Lung (tissue), 11 donors: ENCODE measurements at regions not wholly inside any gene's neighbourhood (a gene's known extent, or its start where the extent isn't known, plus 50 kb on each side); places are given as distances from the start of the nearest gene placed in this dataset.

ENCODE experiments used
- ATAC-seq: fragments of 200-7000 bp; cut with Tn5 transposase; one replicate; pipeline ENCODE4 v1.9.1; 2020; ENCODE audit warnings: moderate number of reproducible peaks; ENCODE audit not compliant: insufficient read depth, low FRiP score
- DNase-seq, 3 donors: peaks; one replicate each; pipeline ENCODE4 v3.0.0-alpha.2; 2013 to 2017
- H3K27ac ChIP-seq, 2 donors: one replicate each; pipeline ENCODE4 v1.5.1; 2013; ENCODE audit warnings: mild to moderate bottlenecking in 2 of 2, moderate library complexity in 2 of 2, control low read depth in 1 of 2, inconsistent platforms in 1 of 2, low read depth in 1 of 2, low read length in 1 of 2
- H3K27me3 ChIP-seq, 3 donors: one replicate each; pipeline ENCODE4 v1.5.1; 2013; ENCODE audit warnings: low read length in 2 of 3; ENCODE audit not compliant: control insufficient read depth in 3 of 3, insufficient read depth in 3 of 3
- H3K36me3 ChIP-seq, 4 donors: one replicate each; pipeline ENCODE4 v1.5.1; 2013; ENCODE audit warnings: low read length in 4 of 4, mild to moderate bottlenecking in 1 of 4, moderate library complexity in 1 of 4; ENCODE audit not compliant: control insufficient read depth in 4 of 4, insufficient read depth in 4 of 4
- H3K4me1 ChIP-seq, 5 donors: one replicate each; pipeline ENCODE4 v1.5.1; 2013; ENCODE audit warnings: low read length in 5 of 5, mild to moderate bottlenecking in 2 of 5, moderate library complexity in 1 of 5; ENCODE audit not compliant: control insufficient read depth in 5 of 5, insufficient read depth in 5 of 5
- H3K4me3 ChIP-seq: one replicate; pipeline ENCODE4 v1.5.1; 2013; ENCODE audit warnings: mild to moderate bottlenecking, control low read depth, moderate library complexity
- H3K9ac ChIP-seq, 2 donors: one replicate each; pipeline ENCODE4 v1.5.1; 2013; ENCODE audit warnings: low read length in 2 of 2, control low read depth in 1 of 2; ENCODE audit not compliant: insufficient read depth in 1 of 2
- H3K9me3 ChIP-seq, 4 donors: one replicate each; pipeline ENCODE4 v1.5.1; 2013; ENCODE audit warnings: low read length in 3 of 4, mild to moderate bottlenecking in 1 of 4, moderate library complexity in 1 of 4; ENCODE audit not compliant: control insufficient read depth in 4 of 4, insufficient read depth in 3 of 4
- WGBS, 2 donors: extraction: QIAGEN DNeasy Blood & Tissue Kit; methylation state at CpG; one replicate each; pipeline ENCODE4 v1.1.7; 2013; 5-methylcytosine and 5-hydroxymethylcytosine counted together
- TF ChIP-seq, protein P1 (sequence below): IDR thresholded peaks from 2 replicates; pipeline ENCODE4 v1.5.1; 2012; ENCODE audit warnings: mild to moderate bottlenecking; ENCODE audit errors: control extremely low read depth, extremely low read depth
- donor health status: control.
- donor health status: control.
- donor health status: Bipolar disorder and iron deficiency.
- donor health status: healthy.
- donor health status: DM: yes; HTN: yes; CAD: no.

DNA sequence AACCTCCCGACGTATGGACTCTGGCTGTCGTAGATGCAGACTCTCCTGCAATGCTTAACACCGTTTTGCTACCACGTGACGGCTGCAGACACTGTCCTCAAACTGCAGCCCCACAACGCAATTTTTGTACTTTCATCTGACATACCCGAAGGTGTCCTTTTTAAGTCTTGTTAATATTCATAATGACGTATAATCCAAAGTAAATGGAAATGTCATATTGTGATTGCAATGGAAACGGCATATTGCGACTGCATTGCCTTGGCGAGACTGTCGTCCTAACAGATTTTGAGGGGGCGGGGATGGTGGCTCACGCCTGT lies 79.3 kb upstream of the TBC1D3K start:
- no peaks in the 10 kb centered on the region for H3K9me3 ChIP-seq
- H3K9ac ChIP-seq: no peak overlapping the region
- TF ChIP-seq, protein P1, sequence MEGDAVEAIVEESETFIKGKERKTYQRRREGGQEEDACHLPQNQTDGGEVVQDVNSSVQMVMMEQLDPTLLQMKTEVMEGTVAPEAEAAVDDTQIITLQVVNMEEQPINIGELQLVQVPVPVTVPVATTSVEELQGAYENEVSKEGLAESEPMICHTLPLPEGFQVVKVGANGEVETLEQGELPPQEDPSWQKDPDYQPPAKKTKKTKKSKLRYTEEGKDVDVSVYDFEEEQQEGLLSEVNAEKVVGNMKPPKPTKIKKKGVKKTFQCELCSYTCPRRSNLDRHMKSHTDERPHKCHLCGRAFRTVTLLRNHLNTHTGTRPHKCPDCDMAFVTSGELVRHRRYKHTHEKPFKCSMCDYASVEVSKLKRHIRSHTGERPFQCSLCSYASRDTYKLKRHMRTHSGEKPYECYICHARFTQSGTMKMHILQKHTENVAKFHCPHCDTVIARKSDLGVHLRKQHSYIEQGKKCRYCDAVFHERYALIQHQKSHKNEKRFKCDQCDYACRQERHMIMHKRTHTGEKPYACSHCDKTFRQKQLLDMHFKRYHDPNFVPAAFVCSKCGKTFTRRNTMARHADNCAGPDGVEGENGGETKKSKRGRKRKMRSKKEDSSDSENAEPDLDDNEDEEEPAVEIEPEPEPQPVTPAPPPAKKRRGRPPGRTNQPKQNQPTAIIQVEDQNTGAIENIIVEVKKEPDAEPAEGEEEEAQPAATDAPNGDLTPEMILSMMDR: no peak
- H3K27me3 ChIP-seq: no peaks in the 10 kb centered on the region
- DNase-seq (no peak), ATAC-seq (no peak)
- H3K36me3 ChIP-seq: no peaks in the 10 kb centered on the region
- no peak overlapping the region for H3K4me3 ChIP-seq
- H3K4me1 ChIP-seq: peaks cover 0 to 8% (median 0%) of the 10 kb centered on the region in 5 donors
- H3K27ac ChIP-seq: no peak overlapping the region
- 49 to 53% methylated on average over 15 of the region's 15 CpGs for WGBS, 2 donors

DNA sequence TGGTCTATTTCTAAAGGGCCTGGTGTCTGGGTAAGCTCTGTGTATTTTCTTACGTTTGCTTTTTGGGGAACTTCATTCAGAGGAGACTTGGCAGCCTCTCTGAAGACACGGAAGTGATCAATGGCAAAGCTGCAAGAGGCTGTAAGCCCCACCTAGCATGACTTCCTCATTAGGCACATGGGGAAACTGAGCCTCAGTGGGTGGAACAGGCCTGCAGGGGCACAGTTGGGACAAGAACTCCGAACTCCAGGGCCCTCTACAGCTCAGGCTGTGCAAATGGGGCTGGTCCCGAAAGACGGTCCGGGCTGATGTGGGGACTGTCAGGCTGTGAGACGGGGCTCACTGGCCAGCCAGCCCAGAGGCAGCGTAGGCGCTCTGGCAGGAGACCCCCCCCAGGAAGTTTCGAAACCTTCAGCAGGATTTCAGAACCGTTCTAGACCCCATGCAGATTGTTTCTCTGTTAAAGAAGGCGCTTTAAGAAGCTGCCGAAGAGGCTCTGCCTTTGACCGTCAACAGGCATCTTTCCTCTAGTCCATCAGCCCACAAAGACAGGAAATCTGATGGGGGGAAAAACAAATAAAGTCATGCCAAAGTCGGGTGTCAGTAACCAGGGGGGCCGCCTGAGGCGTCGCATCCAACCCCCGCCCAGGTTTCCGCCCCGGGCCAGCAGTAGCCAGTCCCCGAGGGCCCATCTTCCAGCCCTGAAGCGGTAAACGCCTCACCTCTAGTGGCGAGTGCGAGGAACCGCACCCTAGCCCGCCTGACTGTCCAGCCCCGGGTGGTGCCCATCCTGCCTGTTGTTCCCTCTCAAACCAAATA lies 79.8 kb upstream of the TBC1D3K start:
- H3K4me1 ChIP-seq: peaks cover 0 to 8% (median 0%) of the 10 kb centered on the region in 5 donors
- H3K9ac ChIP-seq: no peak overlapping the region
- peak; percentile 71 for ATAC-seq
- H3K27ac ChIP-seq: no peak overlapping the region
- no peaks in the 10 kb centered on the region for H3K9me3 ChIP-seq
- H3K36me3 ChIP-seq: no peaks in the 10 kb centered on the region
- H3K4me3 ChIP-seq: no peak overlapping the region
- DNase-seq: peak; percentile 32 to 49 (median 40)
- WGBS, 2 donors: 6 to 18% methylated on average over 29 of the region's 29 CpGs
- no peaks in the 10 kb centered on the region for H3K27me3 ChIP-seq
- TF ChIP-seq, protein P1: peak; percentile 48

DNA sequence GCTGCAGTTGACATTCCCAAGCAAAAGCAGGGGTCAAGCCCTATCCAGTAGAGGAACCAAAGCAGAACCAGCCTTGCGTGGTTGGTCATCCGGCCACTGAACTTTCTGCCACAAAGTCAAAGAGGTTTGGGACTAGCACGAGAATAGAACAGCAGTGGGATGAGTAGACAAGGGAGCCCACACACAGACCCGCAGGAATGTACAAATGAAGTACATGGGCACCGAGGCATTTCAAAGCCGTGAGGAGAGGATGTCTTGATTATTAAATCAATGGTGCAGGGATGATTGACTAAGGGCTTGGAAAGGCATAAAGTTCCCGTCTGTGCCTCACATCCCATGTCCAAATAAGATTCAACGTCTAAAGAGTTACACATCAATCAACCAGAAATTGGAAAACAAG lies 81.8 kb upstream of the TBC1D3K start:
- Histone ChIP-seq H3K9ac (no peak overlapping the region), H3K4me1 (peaks cover 0 to 8% (median 0%) of the 10 kb centered on the region in 5 donors), H3K36me3 (no peaks in the 10 kb centered on the region), H3K9me3 (no peaks in the 10 kb centered on the region), H3K27me3 (no peaks in the 10 kb centered on the region), H3K4me3 (no peak overlapping the region), H3K27ac (no peak overlapping the region)
- ATAC-seq (no peak), DNase-seq (no peak)
- 93 to 95% methylated on average over 8 of the region's 8 CpGs for WGBS, 2 donors
- TF ChIP-seq, protein P1: no peak
